Vagina (tissue), 2 donors: ENCODE measurements at regions not wholly inside any gene's neighbourhood (a gene's known extent, or its start where the extent isn't known, plus 50 kb on each side); places are given as distances from the start of the nearest gene placed in this dataset. TPM values are rescaled to one million over a fixed set of nuclear protein-coding genes. Genes with fewer than 3 reads are reported as not detected.

Source experiments
- DNase-seq, 2 donors: peaks; one replicate each; pipeline ENCODE4 v3.0.0-alpha.2; 2017; ENCODE audit errors: extremely low spot score in 2 of 2
- H3K27ac ChIP-seq: fragments of 200-600 bp; sonication (generic); one replicate; pipeline ENCODE4 v1.5.1; 2019
- H3K27me3 ChIP-seq: fragments of 200-600 bp; sonication (generic); one replicate; pipeline ENCODE4 v1.5.1; 2019
- H3K36me3 ChIP-seq, 2 donors: fragments of 200-600 bp; sonication (generic); one replicate each; pipeline ENCODE4 v1.5.1; 2017 to 2019
- H3K4me1 ChIP-seq: fragments of 200-600 bp; sonication (generic); one replicate; pipeline ENCODE4 v1.5.1; 2019
- H3K4me3 ChIP-seq, 2 donors: fragments of 200-600 bp; sonication (generic); 1 replicate in 1 of 2; 2 replicates in 1 of 2; pipeline ENCODE4 v1.5.1; 2016 to 2019
- H3K9me3 ChIP-seq: fragments of 200-600 bp; sonication (generic); one replicate; pipeline ENCODE4 v1.5.1; 2019
- POLR2A ChIP-seq, 2 donors: fragments of 450-650 bp; IDR thresholded peaks; one replicate each; pipeline ENCODE4 v1.6.1; 2017; ENCODE audit warnings: antibody characterized with exemption in 2 of 2, mild to moderate bottlenecking in 2 of 2, moderate library complexity in 2 of 2
- POLR2AphosphoS5 ChIP-seq, 2 donors: sonication (generic); formaldehyde crosslinking; IDR thresholded peaks; one replicate each; pipeline ENCODE4 v1.9.0; 2017; ENCODE audit warnings: antibody characterized with exemption in 2 of 2, mild to moderate bottlenecking in 2 of 2, low read depth in 1 of 2; ENCODE audit not compliant: insufficient read depth in 1 of 2
- intact Hi-C: fragments of 100-400 bp; cut with DNase I; formaldehyde crosslinking; loops from one replicate; pipeline ENCODE4 v1.15.1; 2023
- small RNA-seq: library from RNA; depleted of rRNA; stranded (forward); fragments of <200 nt; gene quantifications from one replicate; pipeline ENCODE3, GENCODE V24; 2016
- TF ChIP-seq, protein P1 (sequence below), 3 experiments: fragments of 450-650 bp in 2 of 3; fragments of 200-600 bp in 1 of 3; sonication (generic) in 1 of 3; IDR thresholded peaks; one replicate each; pipeline ENCODE4 v1.5.1; 2017 to 2019; ENCODE audit warnings: antibody characterized with exemption in 3 of 3, mild to moderate bottlenecking in 2 of 3, moderate library complexity in 2 of 3

DNA sequence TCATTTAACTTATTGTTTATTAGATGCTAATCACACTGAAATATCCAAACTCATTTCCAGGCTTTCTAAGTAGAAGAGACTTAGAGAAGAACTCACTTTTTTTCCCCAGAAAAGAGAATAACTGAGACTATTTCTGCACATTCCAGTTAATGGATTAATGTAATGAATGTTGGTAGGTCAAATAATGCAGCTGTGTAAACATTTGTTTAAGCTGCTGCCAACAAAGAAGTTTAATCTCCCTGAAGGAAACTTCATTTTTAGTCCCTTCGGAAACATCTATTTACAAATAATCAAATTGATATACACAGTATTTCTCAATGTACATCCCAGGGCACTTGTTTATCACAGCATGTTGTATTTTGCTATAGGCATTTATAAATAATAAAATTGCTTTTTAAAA is 126.9 kb downstream of the KCNS3 start:
- no peak for TF ChIP-seq POLR2AphosphoS5 (IDR thresholded peaks at IDR 0.05; ENCODE audit: insufficient read depth in 1 of 2, low read depth in 1 of 2)
- DNase-seq = no peak
- intact Hi-C loops = no loop called here
- Histone ChIP-seq H3K36me3 (no peaks in the 10 kb centered on the region), H3K9me3 (no peaks in the 10 kb centered on the region), H3K4me3 (no peak overlapping the region), H3K27me3 (no peaks in the 10 kb centered on the region), H3K27ac (no peak overlapping the region), H3K4me1 (no peaks in the 10 kb centered on the region)

DNA sequence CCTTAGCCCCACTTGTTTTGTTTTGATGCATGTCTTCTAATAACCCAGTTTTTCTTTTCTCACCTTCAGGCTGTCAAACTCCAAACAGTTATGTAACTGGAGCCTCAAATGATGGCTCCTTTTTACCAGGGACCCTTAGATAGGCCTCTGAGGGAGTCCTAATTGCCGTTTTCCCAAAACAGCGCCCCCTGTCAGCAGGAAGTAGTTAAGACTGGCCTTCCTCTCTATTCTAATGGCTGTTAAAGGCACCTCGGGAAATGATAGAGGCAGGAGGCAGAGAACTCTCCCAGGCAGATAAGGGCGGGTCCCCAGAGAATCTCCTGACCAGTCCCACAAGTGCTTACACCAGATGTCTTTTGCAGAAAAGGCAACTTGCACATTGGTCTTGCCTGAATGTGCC is 123.2 kb downstream of the KCNS3 start:
- Histone ChIP-seq H3K27me3 (no peaks in the 10 kb centered on the region), H3K9me3 (no peaks in the 10 kb centered on the region), H3K4me1 (no peaks in the 10 kb centered on the region), H3K4me3 (no peak overlapping the region), H3K27ac (no peak overlapping the region), H3K36me3 (no peaks in the 10 kb centered on the region)
- intact Hi-C loops = no loop called here
- TF ChIP-seq POLR2A (IDR thresholded peaks at IDR 0.05) = no peak
- TF ChIP-seq, protein P1, sequence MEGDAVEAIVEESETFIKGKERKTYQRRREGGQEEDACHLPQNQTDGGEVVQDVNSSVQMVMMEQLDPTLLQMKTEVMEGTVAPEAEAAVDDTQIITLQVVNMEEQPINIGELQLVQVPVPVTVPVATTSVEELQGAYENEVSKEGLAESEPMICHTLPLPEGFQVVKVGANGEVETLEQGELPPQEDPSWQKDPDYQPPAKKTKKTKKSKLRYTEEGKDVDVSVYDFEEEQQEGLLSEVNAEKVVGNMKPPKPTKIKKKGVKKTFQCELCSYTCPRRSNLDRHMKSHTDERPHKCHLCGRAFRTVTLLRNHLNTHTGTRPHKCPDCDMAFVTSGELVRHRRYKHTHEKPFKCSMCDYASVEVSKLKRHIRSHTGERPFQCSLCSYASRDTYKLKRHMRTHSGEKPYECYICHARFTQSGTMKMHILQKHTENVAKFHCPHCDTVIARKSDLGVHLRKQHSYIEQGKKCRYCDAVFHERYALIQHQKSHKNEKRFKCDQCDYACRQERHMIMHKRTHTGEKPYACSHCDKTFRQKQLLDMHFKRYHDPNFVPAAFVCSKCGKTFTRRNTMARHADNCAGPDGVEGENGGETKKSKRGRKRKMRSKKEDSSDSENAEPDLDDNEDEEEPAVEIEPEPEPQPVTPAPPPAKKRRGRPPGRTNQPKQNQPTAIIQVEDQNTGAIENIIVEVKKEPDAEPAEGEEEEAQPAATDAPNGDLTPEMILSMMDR (IDR thresholded peaks at IDR 0.05) = no peak
- TF ChIP-seq POLR2AphosphoS5 (IDR thresholded peaks at IDR 0.05; ENCODE audit: insufficient read depth in 1 of 2, low read depth in 1 of 2) = no peak
- DNase-seq = no peak

DNA sequence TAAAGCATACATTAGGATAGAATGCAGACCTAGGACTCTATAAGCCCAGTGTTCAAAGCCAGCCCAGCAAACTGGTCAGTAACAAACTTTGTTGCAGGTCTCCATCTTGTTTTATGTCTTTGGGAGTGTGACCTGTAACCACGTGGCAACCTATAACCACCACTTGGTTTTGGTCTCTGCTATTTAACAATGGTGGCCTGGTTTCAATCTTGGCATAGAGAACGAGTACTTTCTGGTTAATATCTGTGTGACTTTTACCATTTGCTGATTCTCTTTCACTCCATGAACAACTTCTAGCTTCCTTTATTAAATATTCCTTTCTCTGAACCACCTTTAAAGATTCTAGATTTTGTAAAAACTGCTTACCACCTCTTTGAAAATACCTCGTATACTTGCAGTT is 118.5 kb downstream of the KCNS3 start:
- H3K36me3 ChIP-seq = no peaks in the 10 kb centered on the region
- no peak overlapping the region for H3K4me3 ChIP-seq
- H3K27ac ChIP-seq = no peak overlapping the region
- H3K4me1 ChIP-seq = no peaks in the 10 kb centered on the region
- intact Hi-C loops = no loop called here
- H3K27me3 ChIP-seq = no peaks in the 10 kb centered on the region
- no peaks in the 10 kb centered on the region for H3K9me3 ChIP-seq
- no peak for DNase-seq
- TF ChIP-seq POLR2AphosphoS5 (IDR thresholded peaks at IDR 0.05; ENCODE audit: insufficient read depth in 1 of 2, low read depth in 1 of 2) (no peak), POLR2A (IDR thresholded peaks at IDR 0.05) (no peak)
- TF ChIP-seq, protein P1 (IDR thresholded peaks at IDR 0.05) = no peak

DNA sequence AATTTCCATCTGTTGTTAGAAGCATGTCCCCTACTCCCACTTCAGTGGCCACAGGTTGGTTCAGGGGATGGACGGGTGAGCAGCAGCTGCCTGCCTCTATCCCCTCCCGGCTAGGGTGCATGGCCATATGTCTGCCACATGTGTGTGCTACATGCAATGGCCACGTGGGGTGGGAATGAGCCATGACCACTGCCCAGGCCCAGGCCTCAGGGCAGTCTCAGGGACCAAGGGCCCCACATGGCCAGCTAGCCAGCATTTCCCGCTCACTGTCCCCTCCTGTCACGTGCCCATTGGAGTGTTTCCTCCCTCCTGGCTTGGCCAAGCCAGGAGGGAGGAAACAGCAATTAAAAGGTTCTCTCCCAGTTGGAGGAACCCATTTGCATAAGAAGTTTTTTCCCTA is 117.1 kb downstream of the KCNS3 start:
- DNase-seq = no peak
- H3K4me3 ChIP-seq = no peak overlapping the region
- no peak overlapping the region for H3K27ac ChIP-seq
- H3K4me1 ChIP-seq = no peaks in the 10 kb centered on the region
- TF ChIP-seq, protein P1 (IDR thresholded peaks at IDR 0.05) = no peak
- TF ChIP-seq POLR2AphosphoS5 (IDR thresholded peaks at IDR 0.05; ENCODE audit: insufficient read depth in 1 of 2, low read depth in 1 of 2) (no peak), POLR2A (IDR thresholded peaks at IDR 0.05) (no peak)
- no peaks in the 10 kb centered on the region for H3K27me3 ChIP-seq
- no peaks in the 10 kb centered on the region for H3K9me3 ChIP-seq
- no peaks in the 10 kb centered on the region for H3K36me3 ChIP-seq
- intact Hi-C loops = no loop called here

Small RNA genes lying in the stretch of these regions (small RNA-seq; reads per million reads assigned to genes)
- not detected for gene RF00561
